OCI-LY7 (cell line): ENCODE measurements at regions not wholly inside any gene's neighbourhood (a gene's known extent, or its start where the extent isn't known, plus 50 kb on each side); places are given as distances from the start of the nearest gene placed in this dataset.

Experiments
- BruUV-seq: library from RNA; stranded (reverse); fragments of 400-500 nt; replicated peaks from 2 replicates; lab custom pipeline; 2021; lab: Mats Ljungman, UMichigan
- CTCF ChIA-PET: fragments of 300-600 bp; sonication (Branson Sonifier 250); formaldehyde crosslinking; loops from one replicate; lab custom pipeline; 2022; ENCODE audit warnings: antibody characterized with exemption; ENCODE audit not compliant: unreplicated experiment; lab: Charles Lee
- POLR2A ChIA-PET: fragments of 300-600 bp; sonication (Branson Sonifier 250); formaldehyde crosslinking; loops from one replicate; lab custom pipeline; 2022; ENCODE audit warnings: antibody characterized with exemption; lab: Charles Lee
- DNase-seq: peaks from one replicate; pipeline ENCODE4 v3.0.0-alpha.2; 2015; ENCODE audit warnings: low spot score
- H2AFZ ChIP-seq: fragments of 200-600 bp; sonication (generic), shearing (Covaris generic); 2 replicates; pipeline ENCODE4 v1.6.1; 2014; ENCODE audit warnings: mild to moderate bottlenecking, antibody characterized with exemption, low read length, moderate library complexity
- H3K27ac ChIP-seq: fragments of 200-600 bp; sonication (generic); 2 replicates; pipeline ENCODE4 v1.5.1; 2014; ENCODE audit warnings: mixed run types, low read depth, mild to moderate bottlenecking, moderate library complexity, low read length, inconsistent platforms; ENCODE audit not compliant: poor library complexity, severe bottlenecking
- H3K36me3 ChIP-seq: fragments of 200-600 bp; sonication (generic); 2 replicates; pipeline ENCODE4 v1.6.1; 2014; ENCODE audit warnings: mild to moderate bottlenecking, antibody characterized with exemption, low read length, moderate library complexity, mixed read lengths; ENCODE audit not compliant: insufficient read depth
- H3K4me1 ChIP-seq: fragments of 200-600 bp; sonication (generic); 2 replicates; pipeline ENCODE4 v1.5.1; 2014; ENCODE audit warnings: mild to moderate bottlenecking, low read length; ENCODE audit not compliant: insufficient read depth, poor library complexity, severe bottlenecking
- H3K4me2 ChIP-seq: fragments of 200-600 bp; sonication (generic); 2 replicates; pipeline ENCODE4 v1.6.1; 2014; ENCODE audit warnings: mild to moderate bottlenecking, low read length
- H3K4me3 ChIP-seq: fragments of 200-600 bp; sonication (generic); 2 replicates; pipeline ENCODE4 v1.5.1; 2014; ENCODE audit warnings: mild to moderate bottlenecking, low read depth, low read length; ENCODE audit not compliant: poor library complexity, severe bottlenecking
- H3K79me2 ChIP-seq: fragments of 200-600 bp; sonication (generic); 2 replicates; pipeline ENCODE4 v1.6.1; 2016; ENCODE audit warnings: low read depth, mild to moderate bottlenecking, low read length, moderate library complexity, mixed read lengths; ENCODE audit not compliant: insufficient read depth
- H3K9me2 ChIP-seq: fragments of 200-600 bp; sonication (generic); 2 replicates; pipeline ENCODE4 v1.6.1; 2016; ENCODE audit warnings: mild to moderate bottlenecking, low read length, mixed read lengths; ENCODE audit not compliant: insufficient read depth
- H3K9me3 ChIP-seq: fragments of 200-600 bp; sonication (generic); 2 replicates; pipeline ENCODE4 v1.6.1; 2014; ENCODE audit warnings: mild to moderate bottlenecking, mixed run types, low read length, mixed read lengths
- H4K20me1 ChIP-seq: fragments of 200-600 bp; sonication (generic); 2 replicates; pipeline ENCODE4 v1.6.1; 2014; ENCODE audit warnings: mild to moderate bottlenecking, antibody characterized with exemption, low read length, moderate library complexity, mixed read lengths; ENCODE audit not compliant: insufficient read depth
- EZH2phosphoT487 ChIP-seq: fragments of 200-600 bp; sonication (generic); IDR thresholded peaks from 2 replicates; pipeline ENCODE4 v1.6.1; 2018; ENCODE audit warnings: low read depth, borderline replicate concordance, mild to moderate bottlenecking, mixed run types, antibody characterized with exemption, low read length, moderate library complexity, mixed read lengths
- intact Hi-C: fragments of 100-400 bp; cut with micrococcal nuclease; formaldehyde crosslinking; loops from one replicate; pipeline ENCODE4 v1.10.0; 2022; ENCODE audit not compliant: unreplicated experiment
- TF ChIP-seq, protein P1 (sequence below): fragments of 200-600 bp; sonication (generic); conservative IDR thresholded peaks from 2 replicates; pipeline ENCODE4 v1.5.1; 2014; ENCODE audit warnings: mild to moderate bottlenecking, antibody characterized with exemption, low read length, moderate library complexity, mixed read lengths

DNA sequence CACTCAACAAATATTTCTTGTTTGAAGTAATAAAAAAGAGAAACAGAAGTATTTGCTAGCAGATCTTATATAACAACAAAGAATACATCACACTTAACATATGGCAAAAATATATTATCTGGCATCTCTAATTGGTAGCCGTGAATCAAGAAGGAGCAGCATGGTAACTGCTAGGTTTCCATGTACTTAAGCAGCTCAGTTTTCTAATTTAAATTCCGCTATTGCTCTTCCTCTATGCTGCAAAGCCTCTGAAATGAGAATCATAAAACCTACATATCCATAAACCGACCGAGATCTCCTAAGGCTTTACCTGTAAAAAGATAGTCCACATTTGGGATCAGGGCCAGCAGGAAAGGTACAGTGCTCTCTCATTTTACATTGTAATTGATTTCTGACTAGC, 76.6 kb upstream of the PTPRZ1 start:
- no TSS peak for BruUV-seq
- no peaks in the 10 kb centered on the region for H3K36me3 ChIP-seq
- intact Hi-C loops: no loop called here
- no peaks in the 10 kb centered on the region for H3K9me2 ChIP-seq
- ChIA-PET CTCF (no interaction called here), POLR2A (no interaction called here)
- DNase-seq: no peak
- H2AFZ ChIP-seq: no peak overlapping the region
- H3K79me2 ChIP-seq: no peaks in the 10 kb centered on the region
- H3K4me1 ChIP-seq: no peaks in the 10 kb centered on the region
- no peaks in the 10 kb centered on the region for H4K20me1 ChIP-seq
- H3K9me3 ChIP-seq: no peaks in the 10 kb centered on the region
- no peak overlapping the region for H3K4me3 ChIP-seq
- H3K27ac ChIP-seq: no peak overlapping the region
- TF ChIP-seq EZH2phosphoT487: no peak
- TF ChIP-seq, protein P1, sequence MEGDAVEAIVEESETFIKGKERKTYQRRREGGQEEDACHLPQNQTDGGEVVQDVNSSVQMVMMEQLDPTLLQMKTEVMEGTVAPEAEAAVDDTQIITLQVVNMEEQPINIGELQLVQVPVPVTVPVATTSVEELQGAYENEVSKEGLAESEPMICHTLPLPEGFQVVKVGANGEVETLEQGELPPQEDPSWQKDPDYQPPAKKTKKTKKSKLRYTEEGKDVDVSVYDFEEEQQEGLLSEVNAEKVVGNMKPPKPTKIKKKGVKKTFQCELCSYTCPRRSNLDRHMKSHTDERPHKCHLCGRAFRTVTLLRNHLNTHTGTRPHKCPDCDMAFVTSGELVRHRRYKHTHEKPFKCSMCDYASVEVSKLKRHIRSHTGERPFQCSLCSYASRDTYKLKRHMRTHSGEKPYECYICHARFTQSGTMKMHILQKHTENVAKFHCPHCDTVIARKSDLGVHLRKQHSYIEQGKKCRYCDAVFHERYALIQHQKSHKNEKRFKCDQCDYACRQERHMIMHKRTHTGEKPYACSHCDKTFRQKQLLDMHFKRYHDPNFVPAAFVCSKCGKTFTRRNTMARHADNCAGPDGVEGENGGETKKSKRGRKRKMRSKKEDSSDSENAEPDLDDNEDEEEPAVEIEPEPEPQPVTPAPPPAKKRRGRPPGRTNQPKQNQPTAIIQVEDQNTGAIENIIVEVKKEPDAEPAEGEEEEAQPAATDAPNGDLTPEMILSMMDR: no peak
- no peak overlapping the region for H3K4me2 ChIP-seq

DNA sequence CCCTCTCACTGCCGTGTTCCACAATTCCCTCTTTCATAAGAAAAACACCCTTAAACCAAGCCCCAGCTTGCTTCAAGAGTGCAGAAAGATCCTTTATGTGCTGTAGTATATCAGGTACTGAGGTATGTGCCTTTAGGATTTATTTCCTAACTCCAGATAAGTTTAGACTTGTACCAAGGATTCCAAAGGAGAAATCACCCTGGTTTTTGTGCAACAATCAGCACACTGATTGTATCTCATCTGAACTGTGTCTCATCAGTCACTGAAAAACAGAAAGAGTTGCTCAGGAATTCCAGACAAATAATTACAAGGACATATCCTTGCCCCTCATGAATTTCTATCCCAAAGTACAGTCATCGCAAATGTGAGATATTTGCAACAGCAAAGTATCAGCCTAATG, 77.2 kb upstream of the PTPRZ1 start:
- CTCF ChIA-PET: no interaction called here
- no peaks in the 10 kb centered on the region for H3K79me2 ChIP-seq
- H3K9me2 ChIP-seq: no peaks in the 10 kb centered on the region
- intact Hi-C loops: no loop called here
- H3K4me3 ChIP-seq: no peak overlapping the region
- BruUV-seq: no TSS peak
- H4K20me1 ChIP-seq: no peaks in the 10 kb centered on the region
- DNase-seq: no peak
- TF ChIP-seq EZH2phosphoT487: no peak
- no peaks in the 10 kb centered on the region for H3K9me3 ChIP-seq
- no peak overlapping the region for H2AFZ ChIP-seq
- no peak overlapping the region for H3K4me2 ChIP-seq
- H3K4me1 ChIP-seq: no peaks in the 10 kb centered on the region
- POLR2A ChIA-PET: interaction anchor here (0.7 to 1.3 kb wide), 2 partner anchors 13 to 27 kb away, joined by 3 read pairs; no protein-coding TSS in a partner anchor
- H3K36me3 ChIP-seq: no peaks in the 10 kb centered on the region
- H3K27ac ChIP-seq: no peak overlapping the region

DNA sequence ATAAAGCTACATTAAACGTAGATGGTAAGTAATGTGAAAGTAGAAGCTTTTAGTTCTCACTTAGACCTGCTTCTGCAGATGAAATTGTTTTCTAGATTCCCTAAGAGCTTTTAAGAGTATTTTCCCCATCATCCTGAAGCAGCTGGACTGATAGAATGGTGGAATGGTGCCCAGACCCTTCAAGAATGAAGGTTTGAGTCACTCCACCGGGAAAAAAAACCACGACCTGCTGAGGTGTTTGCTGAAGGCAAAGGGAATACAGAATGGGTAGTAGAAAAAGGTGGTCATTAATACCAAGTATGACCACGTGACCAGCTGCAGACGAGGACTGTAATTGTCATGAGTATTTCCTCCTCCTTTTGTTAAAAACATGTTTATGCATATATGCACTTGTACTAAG, 79.2 kb upstream of the PTPRZ1 start:
- ChIA-PET POLR2A (no interaction called here), CTCF (no interaction called here)
- Histone ChIP-seq H3K27ac (no peak overlapping the region), H3K9me2 (no peaks in the 10 kb centered on the region), H3K4me3 (no peak overlapping the region), H4K20me1 (no peaks in the 10 kb centered on the region), H2AFZ (no peak overlapping the region), H3K9me3 (no peaks in the 10 kb centered on the region), H3K4me2 (no peak overlapping the region), H3K4me1 (no peaks in the 10 kb centered on the region), H3K79me2 (no peaks in the 10 kb centered on the region), H3K36me3 (no peaks in the 10 kb centered on the region)
- TF ChIP-seq EZH2phosphoT487: no peak
- TF ChIP-seq, protein P1: no peak
- no peak for DNase-seq
- no TSS peak for BruUV-seq
- intact Hi-C loops: no loop called here
